ENCODE measurements at regions not wholly inside any gene's neighbourhood (a gene's known extent, or its start where the extent isn't known, plus 50 kb on each side); places are given as distances from the start of the nearest gene placed in this dataset.

DNA sequence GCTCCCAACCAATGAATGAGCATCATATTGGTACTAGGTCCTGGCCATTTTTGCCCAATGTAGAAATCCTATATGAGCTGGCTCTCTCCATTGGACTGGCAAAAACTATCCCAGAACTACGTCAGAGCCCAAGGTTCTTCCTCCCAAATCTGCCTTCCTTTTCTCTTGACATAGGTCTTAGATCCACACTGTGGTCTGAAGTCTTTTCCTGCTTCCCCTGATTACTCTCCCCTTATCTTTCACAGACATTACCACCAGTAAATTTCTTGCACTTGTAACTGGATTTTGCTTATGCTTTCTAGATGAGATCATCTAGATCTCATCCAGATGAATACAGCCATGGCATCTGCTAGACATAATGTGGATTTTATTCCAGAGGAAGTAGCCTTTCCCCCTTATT lies 141.2 kb upstream of the GADL1 start:
- Histone ChIP-seq H3K4me2 (ENCODE audit: low read depth, low read length) (no peak overlapping the region), H3K9me3 (ENCODE audit: control insufficient read depth, insufficient read depth, low read length) (no peaks in the 10 kb centered on the region), H4K8ac (ENCODE audit: low read depth in 2 of 2, low read length in 2 of 2) (no peak overlapping the region), H2BK5ac (ENCODE audit: low read depth, low read length, poor library complexity, severe bottlenecking) (no peak overlapping the region), H2AFZ (replicated peaks; ENCODE audit: low read length, poor library complexity) (no peak overlapping the region), H3K4ac (ENCODE audit: low read depth, low read length) (no peak overlapping the region), H3K36me3 (ENCODE audit: control insufficient read depth, insufficient read depth, low read length) (no peaks in the 10 kb centered on the region), H2BK20ac (ENCODE audit: low read depth, low read length) (no peak overlapping the region), H3K23ac (ENCODE audit: low read depth, low read length) (no peak overlapping the region), H3K79me1 (ENCODE audit: low read depth in 1 of 2, low read length in 2 of 2) (no peaks in the 10 kb centered on the region), H4K5ac (ENCODE audit: low read depth, low read length) (no peak overlapping the region), H3K14ac (replicated peaks; ENCODE audit: low read depth, low read length) (no peak overlapping the region), H3K27ac (ENCODE audit: insufficient read depth, low read length) (no peak overlapping the region), H3K27me3 (ENCODE audit: control insufficient read depth, insufficient read depth, low read length) (peaks cover 4% of the 10 kb centered on the region), H4K91ac (ENCODE audit: insufficient read depth, low read depth, low read length) (no peak overlapping the region), H3K4me3 (ENCODE audit: insufficient read depth, low read depth, low read length) (no peak overlapping the region), H3K4me1 (ENCODE audit: control insufficient read depth, insufficient read depth, low read length) (no peaks in the 10 kb centered on the region), H2BK15ac (ENCODE audit: low read depth, low read length) (no peak overlapping the region), H2BK120ac (ENCODE audit: low read depth, low read length) (no peak overlapping the region), H3K9ac (ENCODE audit: low read depth, low read length) (no peak overlapping the region), H3K9me1 (ENCODE audit: insufficient read depth, low read length) (no peaks in the 10 kb centered on the region), H2AK9ac (replicated peaks; ENCODE audit: low read depth, low read length, poor library complexity) (no peak overlapping the region), H3K56ac (ENCODE audit: extremely low read depth, insufficient read depth, low read length) (no peak overlapping the region), H2AK5ac (ENCODE audit: low read depth, low read length) (no peak overlapping the region), H4K20me1 (ENCODE audit: insufficient read depth, low read length) (no peaks in the 10 kb centered on the region), H3K18ac (ENCODE audit: low read depth, low read length) (no peak overlapping the region)
- DNase-seq (peak; percentile 18), ATAC-seq (ENCODE audit: low read depth) (no peak)
- BruUV-seq (replicated peaks) = no TSS peak
- dilution Hi-C loops (cut with HindIII; ENCODE audit: low sequenced_read_pairs, unreplicated experiment) = no loop called here
- no peak for TF ChIP-seq POLR2A (IDR thresholded peaks at IDR 0.05; ENCODE audit: low read depth, low read length)
- TF ChIP-seq, protein P1, sequence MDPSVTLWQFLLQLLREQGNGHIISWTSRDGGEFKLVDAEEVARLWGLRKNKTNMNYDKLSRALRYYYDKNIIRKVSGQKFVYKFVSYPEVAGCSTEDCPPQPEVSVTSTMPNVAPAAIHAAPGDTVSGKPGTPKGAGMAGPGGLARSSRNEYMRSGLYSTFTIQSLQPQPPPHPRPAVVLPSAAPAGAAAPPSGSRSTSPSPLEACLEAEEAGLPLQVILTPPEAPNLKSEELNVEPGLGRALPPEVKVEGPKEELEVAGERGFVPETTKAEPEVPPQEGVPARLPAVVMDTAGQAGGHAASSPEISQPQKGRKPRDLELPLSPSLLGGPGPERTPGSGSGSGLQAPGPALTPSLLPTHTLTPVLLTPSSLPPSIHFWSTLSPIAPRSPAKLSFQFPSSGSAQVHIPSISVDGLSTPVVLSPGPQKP (IDR thresholded peaks at IDR 0.05; ENCODE audit: borderline replicate concordance, low read depth, low read length) = no peak
- no peak for TF ChIP-seq MAZ (IDR thresholded peaks at IDR 0.05; ENCODE audit: borderline replicate concordance, low read depth, low read length)
- ChIA-PET POLR2A (ENCODE audit: unreplicated experiment) (no interaction called here), CTCF (no interaction called here)
- intact Hi-C loops (cut with micrococcal nuclease) = no loop called here
- in situ Hi-C loops (cut with MboI; ENCODE audit: low sequenced_read_pairs) = no loop called here
- 71% methylated on average over 1 of the region's 1 CpG; no CpG with 5 or more reads in 1 of the 2 experiments for WGBS, 2 experiments (ENCODE audit: extremely low coverage in 2 of 2, insufficient read length in 1 of 2)

Measured in IMR-90 (cell line).